HG02870 (cell line): ENCODE measurements at regions not wholly inside any gene's neighbourhood (a gene's known extent, or its start where the extent isn't known, plus 50 kb on each side); places are given as distances from the start of the nearest gene placed in this dataset.
"Not testable (repeated sequence)": the region's sequence is repeated elsewhere in the genome, so short reads cannot be mapped to it uniquely, and the experiment has no call there.

Experiments used
- ATAC-seq: cut with Tn5 transposase; IDR thresholded peaks from one replicate; pipeline ENCODE4 v1.9.1; 2021; ENCODE audit warnings: mild to moderate bottlenecking, moderate library complexity; ENCODE audit not compliant: unreplicated experiment

DNA sequence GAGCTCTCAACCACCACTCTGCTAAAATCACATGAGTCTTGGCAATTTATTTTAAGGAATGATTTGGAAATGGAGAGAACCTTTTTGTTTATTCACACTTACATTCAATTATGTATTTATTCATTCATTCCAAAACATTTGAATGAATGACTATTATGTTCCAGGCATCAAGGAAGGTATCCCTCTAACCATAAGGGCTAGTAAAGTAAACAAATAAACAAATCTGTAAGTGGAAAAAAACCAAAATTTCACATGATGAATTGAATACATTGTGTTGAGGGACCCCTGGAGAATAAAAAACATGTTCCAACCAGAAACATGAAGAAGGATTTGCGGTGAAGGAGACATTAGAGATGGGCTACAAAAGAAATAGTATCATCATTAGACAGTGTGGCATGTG, 677.8 kb downstream of the TOX3 start:
- no peak for ATAC-seq

DNA sequence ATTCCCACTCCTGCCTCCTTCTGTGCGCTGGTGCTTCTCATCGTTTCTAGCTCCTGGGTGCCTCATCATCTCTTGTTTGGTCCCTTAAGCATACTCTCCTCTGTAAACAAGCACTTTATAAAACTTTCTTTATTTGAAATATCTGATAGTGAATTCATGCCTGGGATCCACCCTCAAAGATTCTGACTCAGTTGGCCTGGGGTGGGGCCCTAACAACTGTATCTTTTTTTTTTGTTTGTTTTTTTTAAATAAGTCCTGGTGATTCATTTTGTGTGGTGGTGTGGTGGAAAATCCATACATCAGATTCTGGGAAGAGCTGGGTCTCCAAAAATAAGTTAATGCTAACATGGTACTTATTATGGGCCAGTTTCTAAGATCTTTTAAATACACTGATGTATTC, 678.3 kb downstream of the TOX3 start:
- ATAC-seq: no peak

GRCh38 chr16:51867386-51868065, 679.4 kb downstream of the TOX3 start:
- ATAC-seq: no peak

GRCh38 chr16:51864575-51864974, 682.4 kb downstream of the TOX3 start:
- no peak for ATAC-seq

GRCh38 chr16:51854401-51854951, 692.5 kb downstream of the TOX3 start:
- ATAC-seq: no peak

- no peak for ATAC-seq
Observed at GRCh38 chr16:51853586-51853985, 693.4 kb downstream of the TOX3 start.

GRCh38 chr16:51852892-51853291, 694.1 kb downstream of the TOX3 start:
- ATAC-seq: no peak

DNA sequence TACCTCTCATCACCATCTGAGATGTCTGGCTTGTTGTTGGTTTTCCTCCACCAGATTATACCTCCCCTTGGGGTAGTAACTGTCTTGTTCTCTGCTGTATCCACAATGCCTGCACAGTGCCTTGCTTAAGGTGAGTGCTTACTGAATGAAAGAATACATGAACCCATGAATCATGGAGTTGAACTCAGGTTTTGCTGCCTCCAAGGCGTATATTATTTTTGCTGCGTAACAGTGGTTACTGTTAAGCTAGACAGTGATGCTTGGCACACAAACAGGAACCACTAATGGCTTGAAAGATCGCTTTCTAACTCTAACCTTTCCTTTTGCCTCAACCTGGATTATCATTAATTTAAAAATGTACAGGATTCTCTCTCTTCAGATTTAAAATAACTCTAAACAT, 695.8 kb downstream of the TOX3 start:
- no peak for ATAC-seq

- ATAC-seq: no peak
Observed at GRCh38 chr16:51849715-51850114, 697.2 kb downstream of the TOX3 start.

- no peak for ATAC-seq
Observed at GRCh38 chr16:51845586-51846305, 694.7 kb upstream of the SALL1 start.

DNA sequence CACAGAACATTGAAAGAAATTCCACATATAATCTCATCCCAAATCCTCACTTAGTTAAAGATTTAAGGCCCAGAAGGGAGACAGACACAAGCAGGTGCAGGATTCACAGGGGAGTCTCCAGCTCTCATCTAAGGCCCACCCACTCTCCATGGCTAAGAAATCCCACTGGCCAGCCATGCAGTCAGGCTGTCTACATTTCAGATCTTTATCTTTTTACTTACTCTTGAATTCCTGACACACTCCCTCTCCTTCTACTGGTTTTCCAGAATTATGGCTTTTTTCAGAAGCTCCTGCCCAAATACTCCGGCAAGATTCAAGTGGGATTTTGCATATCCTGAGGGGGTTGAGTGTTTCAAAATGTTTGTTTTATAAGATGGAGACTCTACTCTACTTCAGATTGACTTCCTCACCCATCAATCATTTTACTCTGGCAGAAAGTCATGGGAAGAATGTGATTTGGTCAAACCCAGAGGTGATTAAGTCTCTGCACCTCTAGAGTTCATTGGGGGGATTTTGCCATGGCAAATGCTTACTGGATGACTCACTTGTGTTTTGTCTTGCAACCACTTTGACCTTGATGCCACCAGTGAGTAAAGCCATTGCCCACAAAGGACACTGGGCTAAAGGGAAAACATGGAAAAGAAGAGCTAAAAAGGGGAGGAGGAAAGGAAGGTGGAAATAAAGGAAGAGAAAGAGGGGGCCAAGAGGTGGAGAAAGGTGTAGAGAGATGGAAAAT, 688.8 kb upstream of the SALL1 start:
- no peak for ATAC-seq

DNA sequence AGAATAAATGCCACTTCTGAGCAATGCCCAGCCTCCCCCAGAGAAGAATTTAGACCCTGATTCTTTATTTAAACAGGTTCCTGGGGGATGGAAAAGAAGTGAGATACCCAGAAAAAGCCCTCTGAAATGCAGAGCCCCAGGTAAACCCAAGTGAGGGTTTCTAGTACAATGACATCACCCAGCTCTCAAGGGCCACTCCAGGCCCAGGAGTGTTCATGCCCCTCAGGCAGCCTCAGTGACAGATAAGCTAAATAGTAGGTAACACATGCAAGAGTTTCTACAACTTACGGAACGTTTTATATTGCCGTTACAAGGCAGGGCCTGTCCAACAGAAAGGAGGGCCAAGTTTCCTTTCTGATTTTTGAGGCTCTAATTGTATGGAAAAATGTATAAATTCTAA, 683.7 kb upstream of the SALL1 start:
- ATAC-seq: no peak

DNA sequence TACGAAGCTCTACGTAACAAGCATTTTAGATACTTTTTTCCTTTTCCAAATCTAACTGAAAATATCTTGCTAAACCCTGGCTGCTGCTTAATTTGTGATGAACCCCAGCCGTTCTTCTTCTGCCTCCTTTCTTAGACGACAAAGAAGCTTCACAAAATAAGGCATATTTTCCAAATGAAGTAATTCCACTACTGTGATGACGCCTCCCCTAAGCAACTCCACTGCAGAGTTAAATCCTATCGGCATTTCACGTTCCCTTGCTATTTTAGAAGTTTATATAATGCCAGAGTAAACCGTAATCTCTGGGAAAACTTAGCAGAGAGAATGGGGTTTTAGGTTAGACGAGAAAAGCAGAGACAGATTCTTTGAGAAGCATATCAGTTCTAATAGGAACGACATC, 683.1 kb upstream of the SALL1 start:
- no peak for ATAC-seq

DNA sequence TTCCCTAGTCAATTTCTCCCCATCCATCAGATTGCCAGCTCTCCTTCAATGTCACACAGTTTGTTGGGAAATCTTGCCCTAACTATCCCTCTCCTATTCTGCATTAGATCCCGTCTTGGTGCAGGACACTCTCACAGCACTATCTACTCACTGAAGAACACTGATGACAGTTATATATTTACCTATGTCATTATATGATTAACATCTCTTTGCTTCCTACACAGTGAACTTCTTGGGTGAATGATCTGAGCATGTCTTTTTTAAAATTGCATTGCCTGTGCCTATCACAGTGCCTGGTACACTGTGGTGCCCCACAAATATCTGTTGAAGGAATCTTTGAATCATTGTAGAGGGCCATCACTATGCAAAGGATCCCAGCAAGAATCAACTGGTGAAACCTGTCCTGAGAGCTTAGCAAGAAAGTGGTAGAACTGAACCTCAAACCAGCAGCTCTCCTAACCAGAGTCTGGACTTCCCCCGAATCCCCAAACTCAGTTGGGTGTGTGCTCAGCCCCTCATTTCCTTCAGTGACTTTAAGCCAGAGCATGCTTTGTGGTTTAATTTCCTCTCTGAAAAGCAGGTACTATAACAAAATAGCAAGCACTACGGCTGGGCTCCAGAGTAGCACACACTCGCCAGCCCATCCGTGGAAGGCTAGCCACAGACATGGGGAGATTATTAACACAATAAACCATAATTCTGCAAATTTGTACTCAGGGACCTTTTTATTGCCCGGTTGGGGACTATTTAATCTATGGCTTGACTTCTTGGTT, 680.7 kb upstream of the SALL1 start:
- no peak for ATAC-seq

GRCh38 chr16:51831034-51831433, 680.0 kb upstream of the SALL1 start:
- ATAC-seq: not testable (repeated sequence)

DNA sequence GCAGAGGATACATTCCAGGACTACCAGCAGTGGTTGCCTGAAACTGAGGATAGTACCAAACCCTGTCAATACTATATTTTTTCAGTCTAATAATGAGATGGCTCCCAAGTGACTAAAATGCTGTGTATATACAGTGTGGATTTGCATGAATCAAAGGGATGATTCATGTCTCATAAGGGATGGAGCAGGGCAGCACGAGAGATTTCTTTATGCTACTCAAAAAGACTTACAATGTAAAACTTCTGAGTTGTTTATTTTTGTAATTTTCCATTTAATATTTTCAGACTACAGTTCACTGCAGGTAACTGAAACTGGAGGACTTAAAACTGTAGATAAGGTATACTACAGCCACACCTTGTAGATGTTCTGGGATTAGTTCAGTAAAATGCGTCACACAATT, 674.7 kb upstream of the SALL1 start:
- no peak for ATAC-seq

- ATAC-seq: no peak
Observed at GRCh38 chr16:51822471-51822870, 671.4 kb upstream of the SALL1 start.

GRCh38 chr16:51821527-51821926, 670.5 kb upstream of the SALL1 start:
- ATAC-seq: no peak

DNA sequence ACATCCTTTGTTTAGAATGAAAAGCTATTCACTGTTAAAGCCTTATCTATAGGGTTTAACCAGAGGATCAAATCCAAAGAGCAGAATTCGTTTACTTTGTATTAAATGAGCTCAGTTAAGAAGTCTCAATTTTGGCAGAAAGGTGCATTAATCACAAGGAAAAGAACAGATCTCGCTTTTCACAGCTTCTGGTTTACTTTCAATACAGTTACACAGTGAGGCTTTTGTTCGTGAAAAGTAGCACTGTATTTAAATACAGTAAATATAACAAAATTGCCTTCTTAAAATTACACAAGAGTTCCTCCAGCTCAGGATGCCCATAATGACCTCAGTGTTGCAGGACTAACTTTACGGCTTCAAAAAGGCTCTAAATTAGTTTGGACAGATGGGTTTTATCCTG, 669.1 kb upstream of the SALL1 start:
- no peak for ATAC-seq

DNA sequence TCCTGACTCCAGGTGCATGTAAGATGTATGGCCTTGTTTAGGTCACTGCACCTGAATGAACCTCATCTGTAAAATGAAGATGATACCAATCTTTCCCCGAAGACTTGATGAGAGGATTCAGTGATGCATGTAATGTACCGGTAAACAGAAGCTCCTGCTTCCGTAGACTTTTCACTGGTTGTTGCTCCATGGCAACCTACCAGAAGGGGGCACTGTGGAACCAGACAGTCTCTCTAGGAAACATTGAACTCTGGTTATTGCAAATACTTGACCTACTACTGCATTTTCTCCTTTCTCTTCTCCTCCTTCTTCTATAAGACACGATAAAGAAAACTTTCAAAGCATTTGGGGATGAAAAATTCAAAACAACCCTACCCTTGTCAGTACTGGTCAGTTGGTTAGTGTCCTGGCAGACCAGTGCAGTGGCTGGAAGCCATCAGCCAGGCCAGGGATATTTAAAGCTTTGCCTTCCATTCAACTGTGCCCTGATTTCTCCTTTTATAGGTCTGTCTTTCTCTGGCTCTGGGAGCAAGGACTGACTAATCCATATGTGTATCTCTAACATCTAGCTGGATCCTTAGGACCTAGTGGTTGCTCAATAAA, 667.4 kb upstream of the SALL1 start:
- no peak for ATAC-seq

GRCh38 chr16:51816929-51817328, 665.9 kb upstream of the SALL1 start:
- no peak for ATAC-seq
